Osteocyte (in vitro differentiated cells): ENCODE measurements at regions not wholly inside any gene's neighbourhood (a gene's known extent, or its start where the extent isn't known, plus 50 kb on each side); places are given as distances from the start of the nearest gene placed in this dataset.
A peak's percentile ranks its signal among the peaks of the same experiment; 100 is the strongest.

Experiments
- DNase-seq: peaks from one replicate; pipeline ENCODE4 v3.0.0; 2021; ENCODE audit warnings: mixed read lengths; ENCODE audit not compliant: unreplicated experiment; ENCODE audit errors: extremely low spot score
- H3K27ac Mint-ChIP-seq: one replicate; pipeline ENCODE4 v1.8.0; 2021; ENCODE audit warnings: mild to moderate bottlenecking, mixed read lengths; ENCODE audit not compliant: unreplicated experiment
- H3K27me3 Mint-ChIP-seq: one replicate; pipeline ENCODE4 v1.8.0; 2021; ENCODE audit warnings: mixed read lengths; ENCODE audit not compliant: unreplicated experiment
- H3K36me3 Mint-ChIP-seq: one replicate; pipeline ENCODE4 v1.8.0; 2021; ENCODE audit warnings: mixed read lengths; ENCODE audit not compliant: unreplicated experiment
- H3K4me1 Mint-ChIP-seq: one replicate; pipeline ENCODE4 v1.8.0; 2021; ENCODE audit warnings: mixed read lengths; ENCODE audit not compliant: unreplicated experiment
- H3K4me3 Mint-ChIP-seq: one replicate; pipeline ENCODE4 v1.8.0; 2021; ENCODE audit warnings: mild to moderate bottlenecking, moderate library complexity, mixed read lengths; ENCODE audit not compliant: unreplicated experiment
- H3K9me3 Mint-ChIP-seq: one replicate; pipeline ENCODE4 v1.8.0; 2021; ENCODE audit warnings: mixed read lengths; ENCODE audit not compliant: unreplicated experiment
- CTCF ChIP-seq: fragments of 200-600 bp; sonication (generic); IDR thresholded peaks from 2 replicates; pipeline ENCODE4 v1.5.0; 2021; ENCODE audit warnings: antibody characterized with exemption, mild to moderate bottlenecking, moderate library complexity

GRCh38 chr1:29539971-29540370 lies 303.6 kb downstream of the PTPRU start:
- Mint-ChIP-seq H3K9me3 (no peaks in the 10 kb centered on the region), H3K36me3 (no peaks in the 10 kb centered on the region), H3K4me3 (no peak overlapping the region)

DNA sequence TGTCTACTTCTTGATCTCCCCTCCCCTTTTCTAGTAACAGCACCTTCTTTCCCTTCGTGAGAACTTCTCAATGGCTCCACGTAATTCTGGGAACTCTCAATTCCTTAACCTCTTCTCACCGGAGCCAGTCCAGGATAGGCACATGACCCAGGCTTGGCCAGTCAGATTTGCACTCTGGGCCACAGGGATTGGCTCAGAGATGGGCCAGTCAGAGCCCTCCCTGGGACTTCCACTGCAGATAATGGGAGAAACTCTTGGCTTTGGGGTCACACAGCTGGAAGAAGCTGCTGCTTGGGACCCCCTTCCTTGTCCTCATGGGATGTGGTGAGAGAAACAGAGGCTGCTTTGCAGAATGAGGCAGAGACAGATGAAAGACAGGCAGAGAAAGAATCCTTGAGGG lies 302.3 kb downstream of the PTPRU start:
- Mint-ChIP-seq H3K27me3 (no peaks in the 10 kb centered on the region), H3K4me1 (no peaks in the 10 kb centered on the region), H3K36me3 (no peaks in the 10 kb centered on the region), H3K4me3 (no peak overlapping the region), H3K27ac (no peak overlapping the region), H3K9me3 (no peaks in the 10 kb centered on the region)
- no peak for TF ChIP-seq CTCF
- no peak for DNase-seq

More at GRCh38 chr1:29539971-29540370, 303.6 kb downstream of the PTPRU start:
- H3K4me1 Mint-ChIP-seq = no peaks in the 10 kb centered on the region
- no peak overlapping the region for H3K27ac Mint-ChIP-seq
- no peak for DNase-seq
- no peak for TF ChIP-seq CTCF
- no peaks in the 10 kb centered on the region for H3K27me3 Mint-ChIP-seq

DNA sequence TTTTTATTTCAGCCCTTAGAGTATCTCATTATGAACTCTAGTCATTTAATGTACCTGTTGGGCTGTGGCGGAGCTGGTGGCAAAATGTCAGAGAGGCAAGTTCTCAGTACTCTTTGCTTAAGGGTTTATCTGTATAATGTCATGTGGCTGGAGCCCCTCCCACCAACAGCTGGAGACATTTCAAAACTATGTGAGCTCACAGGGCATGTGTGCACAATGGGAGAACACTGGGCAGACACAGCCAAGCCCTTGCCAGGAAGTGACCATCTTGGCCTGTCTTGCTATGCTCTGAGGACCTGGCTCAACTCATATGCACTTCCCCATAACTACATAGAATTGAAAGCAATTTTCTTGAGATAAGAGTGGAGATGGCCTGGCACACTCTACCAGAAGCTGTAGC lies 296.4 kb downstream of the PTPRU start:
- H3K27ac Mint-ChIP-seq = no peak overlapping the region
- TF ChIP-seq CTCF = no peak
- H3K27me3 Mint-ChIP-seq = no peaks in the 10 kb centered on the region
- no peaks in the 10 kb centered on the region for H3K36me3 Mint-ChIP-seq
- no peaks in the 10 kb centered on the region for H3K4me1 Mint-ChIP-seq
- DNase-seq = peak; percentile 30
- H3K9me3 Mint-ChIP-seq = peaks cover 15% of the 10 kb centered on the region
- H3K4me3 Mint-ChIP-seq = no peak overlapping the region

- peak; percentile 42 for DNase-seq
- Mint-ChIP-seq H3K9me3 (peaks cover 15% of the 10 kb centered on the region), H3K36me3 (no peaks in the 10 kb centered on the region), H3K4me1 (no peaks in the 10 kb centered on the region), H3K4me3 (no peak overlapping the region), H3K27ac (no peak overlapping the region), H3K27me3 (no peaks in the 10 kb centered on the region)
- TF ChIP-seq CTCF = no peak
These were observed 296.0 kb downstream of the PTPRU start for GRCh38 chr1:29532285-29532684.

DNA sequence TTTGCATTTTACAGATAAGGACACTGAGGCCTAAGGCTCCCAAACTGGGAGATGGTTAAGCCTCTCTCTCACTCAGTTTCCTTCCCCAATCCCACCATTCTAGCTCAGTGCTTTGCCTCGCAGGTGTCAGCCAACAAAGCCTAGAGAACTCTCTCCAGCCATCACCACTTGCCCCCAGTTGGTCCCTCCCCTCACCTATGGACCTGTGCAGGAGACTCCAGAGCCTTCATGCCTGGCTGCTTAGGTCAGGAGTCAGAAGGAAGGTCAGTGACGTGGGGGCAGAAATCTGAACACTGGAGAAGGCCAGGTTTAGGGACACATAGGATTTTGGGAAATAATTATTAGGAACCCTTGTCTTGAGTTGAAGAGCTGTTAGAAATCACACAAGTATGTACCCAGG lies 295.3 kb downstream of the PTPRU start:
- no peak overlapping the region for H3K4me3 Mint-ChIP-seq
- no peak overlapping the region for H3K27ac Mint-ChIP-seq
- no peaks in the 10 kb centered on the region for H3K27me3 Mint-ChIP-seq
- no peak for TF ChIP-seq CTCF
- no peaks in the 10 kb centered on the region for H3K4me1 Mint-ChIP-seq
- peaks cover 15% of the 10 kb centered on the region for H3K9me3 Mint-ChIP-seq
- H3K36me3 Mint-ChIP-seq = no peaks in the 10 kb centered on the region
- peak; percentile 34 for DNase-seq
